ENCODE measurements at regions not wholly inside any gene's neighbourhood (a gene's known extent, or its start where the extent isn't known, plus 50 kb on each side); places are given as distances from the start of the nearest gene placed in this dataset.
"Not testable (repeated sequence)": the region's sequence is repeated elsewhere in the genome, so short reads cannot be mapped to it uniquely, and the experiment has no call there.

DNA sequence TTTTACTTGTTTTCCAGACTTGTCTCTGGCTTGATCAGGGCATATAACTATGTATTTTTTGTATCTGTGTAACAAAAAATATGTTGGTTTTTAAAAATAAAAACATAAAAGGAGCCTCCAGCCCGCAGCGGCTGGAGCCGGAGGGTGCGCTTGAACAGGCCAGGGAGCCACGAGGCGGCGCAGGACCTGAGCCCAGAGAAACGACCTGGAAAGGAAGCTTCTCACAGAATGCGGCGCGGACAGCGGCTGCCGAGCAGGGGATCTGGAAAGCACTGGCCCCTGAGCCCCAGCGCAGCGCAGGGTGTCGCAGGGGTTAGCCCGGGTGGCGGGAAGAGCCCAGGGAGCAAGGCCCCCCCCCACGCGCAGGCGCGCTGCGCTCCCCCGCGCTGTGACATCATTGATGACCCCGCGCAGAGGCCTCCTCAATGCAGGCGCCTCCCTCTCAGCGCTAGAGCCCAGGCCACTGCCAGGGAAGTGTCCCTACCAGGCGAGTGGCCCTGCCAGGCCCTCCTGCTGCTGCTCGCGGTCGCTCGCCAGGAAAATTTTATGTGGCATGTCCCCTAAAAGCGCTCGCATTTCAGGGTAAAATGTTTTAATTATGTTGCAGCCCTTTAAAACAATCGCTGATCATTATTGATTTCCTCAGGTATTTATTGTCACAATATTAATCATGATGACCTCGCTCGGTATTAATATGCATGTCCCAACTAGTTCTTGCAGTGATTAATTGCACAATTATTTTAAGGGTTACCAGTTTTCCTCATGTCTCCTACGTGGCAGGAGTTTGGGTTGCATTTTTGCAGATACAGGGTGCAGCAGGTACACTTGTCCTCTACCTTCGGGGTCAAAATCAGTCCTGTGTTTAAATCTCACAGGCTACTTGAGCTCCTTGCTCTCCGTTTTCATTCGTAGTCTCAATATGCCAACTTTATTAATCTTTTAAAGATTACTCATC is 134.2 kb downstream of the USP22 start:
- peak; percentile 95 for DNase-seq (ENCODE audit: low spot score)

DNA sequence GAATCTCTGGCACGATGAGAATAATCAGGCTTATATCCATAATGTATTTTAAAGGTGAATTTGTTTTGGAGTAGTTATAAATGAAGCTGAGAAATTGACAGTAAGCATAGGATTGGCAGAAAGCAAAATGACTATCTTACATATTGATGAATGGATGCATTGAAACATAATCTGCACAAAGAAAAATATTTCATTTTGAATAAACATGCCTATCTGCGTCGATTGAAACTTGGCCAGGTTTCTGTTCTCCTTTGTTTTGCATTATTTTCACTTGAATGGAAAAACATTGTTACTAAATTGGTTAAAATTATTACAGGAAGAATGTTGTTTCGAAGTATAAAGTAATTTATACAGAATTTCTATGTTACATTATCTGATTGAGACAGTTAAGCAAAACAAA is 128.2 kb downstream of the USP22 start:
- DNase-seq (ENCODE audit: low spot score) = no peak

DNA sequence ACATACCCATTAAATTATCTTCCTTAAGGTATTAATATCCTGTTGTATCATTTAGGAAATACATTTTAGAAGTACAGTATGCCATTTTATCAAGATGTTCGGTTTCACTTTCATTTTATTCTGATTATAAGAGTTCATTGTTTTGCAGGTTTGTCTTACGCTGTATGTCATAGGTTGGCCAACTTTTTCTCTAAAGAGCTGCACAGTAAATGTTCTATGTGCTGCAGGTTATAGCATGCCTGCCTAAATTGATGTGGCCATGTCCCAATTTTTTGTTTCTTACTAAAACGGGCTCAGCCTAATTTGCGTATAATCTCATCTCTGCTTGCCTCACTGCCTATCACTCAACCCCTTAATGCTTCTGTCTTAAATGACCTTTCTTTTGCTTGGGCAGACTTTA is 126.4 kb downstream of the USP22 start:
- no peak for DNase-seq (ENCODE audit: low spot score)

DNA sequence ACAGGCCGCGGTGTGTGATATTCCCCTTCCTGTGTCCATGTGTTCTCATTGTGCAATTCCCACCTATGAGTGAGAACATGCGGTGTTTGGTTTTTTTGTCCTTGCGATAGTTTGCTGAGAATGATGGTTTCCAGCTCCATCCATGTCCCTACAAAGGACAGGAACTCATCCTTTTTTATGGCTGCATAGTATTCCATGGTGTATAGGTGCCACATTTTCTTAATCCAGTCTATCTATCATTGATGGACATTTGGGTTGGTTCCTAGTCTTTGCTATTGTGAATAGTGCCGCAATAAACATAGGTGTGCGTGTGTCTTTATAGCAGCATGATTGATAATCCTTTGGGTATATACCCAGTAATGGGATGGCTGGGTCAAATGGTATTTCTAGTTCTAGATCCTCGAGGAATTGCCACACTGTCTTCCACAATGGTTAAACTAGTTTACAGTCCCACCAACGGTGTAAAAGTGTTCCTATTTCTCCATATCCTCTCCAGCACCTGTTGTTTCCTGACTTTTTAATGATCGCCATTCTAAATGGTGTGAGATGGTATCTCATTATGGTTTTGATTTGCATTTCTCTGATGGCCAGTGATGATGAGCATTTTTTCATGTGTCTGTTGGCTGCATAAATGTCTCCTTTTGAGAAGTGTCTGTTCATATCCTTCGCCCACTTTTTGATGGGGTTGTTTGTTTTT is 125.1 kb downstream of the USP22 start:
- DNase-seq (ENCODE audit: low spot score) = not testable (repeated sequence)

DNA sequence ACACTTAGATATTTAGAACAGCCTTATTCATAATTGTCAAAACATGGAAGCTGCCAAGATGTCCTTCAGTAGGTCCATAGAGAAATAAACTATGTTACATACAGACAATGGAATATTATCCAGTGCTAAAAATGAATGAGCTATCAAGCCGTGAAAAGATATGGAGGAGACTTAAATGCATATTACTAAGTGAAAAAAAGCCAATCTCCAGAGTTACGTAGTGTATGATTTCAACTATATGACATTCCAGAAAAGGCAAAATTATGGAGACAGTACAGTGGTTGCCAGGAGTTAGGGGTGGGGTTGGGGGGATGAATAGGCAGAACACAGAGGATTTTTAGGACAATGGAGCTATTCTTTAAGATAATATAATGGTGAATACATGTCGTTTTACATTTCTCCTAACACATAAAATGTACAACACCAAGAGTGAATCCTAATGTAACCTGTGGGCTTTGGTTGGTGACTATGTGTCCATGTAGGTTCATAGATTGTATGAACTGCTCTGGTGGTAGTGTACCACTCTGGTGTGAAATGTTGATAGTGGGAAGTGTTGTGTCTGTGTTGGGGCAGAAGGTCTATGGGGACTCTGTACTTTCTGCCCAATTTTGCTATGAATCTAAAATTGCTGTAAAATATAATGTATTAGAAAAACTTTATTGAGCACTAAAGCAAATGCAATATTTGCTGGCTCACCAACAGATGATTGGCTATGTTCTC is 122.6 kb downstream of the USP22 start:
- no peak for DNase-seq (ENCODE audit: low spot score)

DNA sequence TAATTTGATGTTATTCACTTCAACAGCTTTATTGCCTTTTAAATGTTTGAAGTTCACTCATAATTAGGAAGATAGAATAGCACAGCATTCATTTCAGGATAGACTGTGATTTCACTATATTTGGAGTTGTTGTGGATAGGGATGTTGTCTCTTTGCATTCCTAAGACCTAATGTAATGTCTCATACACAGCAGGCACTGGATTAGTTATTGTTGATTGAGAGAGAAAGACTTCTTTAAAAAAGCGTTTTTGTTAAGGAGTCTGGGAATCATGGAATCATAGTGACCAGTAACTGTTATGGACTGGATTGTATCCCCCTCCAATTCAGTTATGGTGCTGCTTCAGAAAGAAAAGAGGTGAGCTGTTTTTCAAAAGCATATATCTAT is 122.0 kb downstream of the USP22 start:
- DNase-seq (ENCODE audit: low spot score) = no peak

DNA sequence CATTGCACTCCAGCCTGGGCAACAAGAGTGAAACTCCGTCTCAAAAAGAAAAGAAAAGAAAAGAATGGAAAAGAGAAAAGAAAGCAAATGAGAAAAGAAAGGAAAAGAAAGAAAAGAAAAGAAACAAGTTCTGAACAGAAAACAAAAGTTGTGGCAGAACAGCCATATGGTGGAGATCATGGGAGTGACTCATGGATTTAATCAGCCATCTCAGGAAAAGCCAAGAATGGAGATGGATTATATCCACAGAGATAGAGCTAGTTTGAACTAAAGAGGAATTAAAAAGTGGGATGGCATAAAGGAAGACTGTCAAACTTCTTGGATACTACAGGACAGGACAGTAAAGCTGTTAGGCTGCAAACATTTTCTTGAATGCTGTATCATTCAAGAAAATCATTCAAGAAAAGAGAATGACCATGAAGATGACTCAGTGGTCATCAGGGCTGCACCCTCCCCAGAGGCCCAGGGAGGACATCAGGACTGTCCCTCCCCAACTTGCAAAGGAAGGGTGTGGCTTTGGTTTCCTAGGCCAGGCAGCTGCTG is 120.6 kb downstream of the USP22 start:
- no peak for DNase-seq (ENCODE audit: low spot score)

DNA sequence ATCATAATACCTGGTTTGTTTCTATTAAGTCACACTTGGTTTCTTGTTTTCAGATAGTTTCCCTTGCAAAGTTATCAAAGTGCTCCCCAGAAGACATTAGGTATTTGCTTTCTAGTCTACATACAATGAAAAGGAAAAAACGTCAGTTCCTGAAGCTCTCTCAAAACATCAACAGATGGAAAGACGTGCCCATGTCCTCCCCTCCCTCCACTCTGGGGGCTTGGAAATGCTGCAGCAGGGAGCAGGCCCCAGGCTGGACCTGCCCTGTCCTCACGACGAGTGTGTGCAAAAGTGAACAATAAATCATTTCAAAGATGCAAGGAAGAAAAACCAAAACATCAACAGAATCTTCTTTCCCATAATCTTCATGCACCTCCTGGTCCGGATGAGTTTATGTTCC is 118.5 kb downstream of the USP22 start:
- DNase-seq (ENCODE audit: low spot score) = no peak

DNA sequence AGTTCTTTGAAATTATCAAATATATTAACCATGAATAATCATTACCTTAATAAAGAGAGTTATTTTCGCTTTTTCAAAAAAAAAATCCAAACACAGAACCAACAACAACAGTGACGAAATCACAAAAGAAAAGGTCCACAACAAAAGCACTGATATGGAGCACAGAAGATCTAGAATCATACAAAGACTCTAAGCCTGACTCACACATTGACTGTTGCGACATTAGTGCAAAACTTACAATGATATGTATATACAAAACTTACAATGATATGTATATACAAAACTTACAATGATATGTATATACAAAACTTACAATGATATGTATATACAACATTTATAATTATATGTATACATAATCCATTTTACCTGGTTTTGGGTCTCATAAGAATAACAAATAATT is 117.7 kb downstream of the USP22 start:
- no peak for DNase-seq (ENCODE audit: low spot score)

DNA sequence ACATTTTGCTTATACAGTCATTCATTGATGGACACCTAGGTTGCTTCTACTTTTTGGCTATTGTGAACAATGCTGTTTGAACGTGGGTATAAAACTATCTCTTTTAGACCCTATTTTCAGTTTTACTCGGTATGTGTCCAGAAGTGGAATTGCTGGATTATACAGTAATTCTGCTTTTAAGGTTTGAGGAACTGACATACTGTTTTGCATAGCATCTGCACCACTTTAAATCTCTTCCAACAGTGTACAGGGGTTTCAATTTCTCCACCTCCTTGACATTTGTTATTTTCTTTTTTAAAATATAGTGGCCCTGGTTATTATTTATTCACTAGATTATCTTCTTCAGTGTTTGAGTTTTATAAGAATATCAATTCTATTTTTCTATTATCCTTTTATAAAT is 116.9 kb downstream of the USP22 start:
- no peak for DNase-seq (ENCODE audit: low spot score)

DNA sequence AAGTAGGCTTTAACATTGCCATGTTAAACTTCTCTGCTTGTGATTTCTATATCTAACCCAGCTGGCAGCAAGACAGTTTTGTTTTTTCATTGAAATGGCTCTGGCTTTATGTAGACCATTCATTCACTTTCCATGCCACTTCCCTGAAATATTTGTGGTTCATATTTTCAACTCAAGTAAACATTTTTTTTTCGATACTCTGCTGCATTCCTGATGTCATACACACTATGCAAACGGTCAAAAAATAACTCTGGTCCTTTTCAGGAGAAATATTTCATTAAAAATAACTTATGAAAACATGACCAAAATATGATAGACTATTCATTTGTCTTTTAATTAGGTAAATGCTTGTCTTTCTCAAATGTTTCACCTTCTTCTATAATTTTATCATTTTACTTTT is 116.3 kb downstream of the USP22 start:
- DNase-seq (ENCODE audit: low spot score) = no peak

DNA sequence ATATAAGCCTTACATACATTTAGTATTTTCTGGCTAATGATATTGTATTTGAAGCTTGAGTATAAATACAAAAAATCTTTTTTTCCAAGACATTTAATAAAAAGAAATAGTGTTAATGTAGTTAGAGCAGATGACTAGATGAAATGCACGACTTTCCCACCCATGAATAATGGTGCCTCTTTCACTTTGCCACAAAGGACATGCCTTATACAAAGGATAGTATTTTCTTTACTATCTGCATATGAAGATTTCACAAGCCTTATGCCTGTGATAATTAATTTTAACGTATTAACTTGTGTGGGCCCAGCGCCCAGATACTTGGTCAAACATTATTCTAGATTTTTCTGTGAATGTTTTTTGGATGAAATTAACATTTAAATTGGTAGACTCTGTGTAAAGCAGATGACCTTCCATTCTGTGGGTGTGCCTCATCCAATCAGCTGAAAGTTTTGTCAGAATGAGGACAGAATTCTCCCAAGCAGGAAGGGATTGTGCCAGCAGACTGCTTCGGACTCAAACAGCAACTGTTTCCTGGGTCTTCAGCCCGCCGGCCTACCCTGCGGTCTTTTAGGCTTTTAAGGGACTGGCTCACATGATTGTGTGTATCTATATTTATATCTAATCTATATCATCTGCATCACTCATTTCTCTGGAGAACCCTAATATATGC is 115.4 kb downstream of the USP22 start:
- DNase-seq (ENCODE audit: low spot score) = no peak

DNA sequence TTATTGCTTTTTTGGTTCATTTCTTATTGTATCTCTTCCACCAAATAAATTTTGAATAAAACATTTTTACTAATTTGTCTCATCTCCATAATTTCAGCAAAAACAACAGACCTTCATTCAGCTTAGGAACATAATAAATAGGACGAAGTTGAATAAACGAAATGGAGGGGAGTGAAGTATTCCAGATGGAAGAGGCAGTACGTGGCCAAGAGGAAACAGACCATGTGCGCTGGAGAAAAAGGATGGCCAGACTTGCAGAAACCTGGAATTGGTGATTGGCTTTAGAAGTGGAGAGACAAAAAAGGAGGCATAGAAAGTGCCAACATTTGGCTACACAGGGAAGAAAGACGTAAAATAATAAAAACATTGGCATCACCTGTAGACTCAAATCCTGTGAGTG is 113.5 kb downstream of the USP22 start:
- no peak for DNase-seq (ENCODE audit: low spot score)

DNA sequence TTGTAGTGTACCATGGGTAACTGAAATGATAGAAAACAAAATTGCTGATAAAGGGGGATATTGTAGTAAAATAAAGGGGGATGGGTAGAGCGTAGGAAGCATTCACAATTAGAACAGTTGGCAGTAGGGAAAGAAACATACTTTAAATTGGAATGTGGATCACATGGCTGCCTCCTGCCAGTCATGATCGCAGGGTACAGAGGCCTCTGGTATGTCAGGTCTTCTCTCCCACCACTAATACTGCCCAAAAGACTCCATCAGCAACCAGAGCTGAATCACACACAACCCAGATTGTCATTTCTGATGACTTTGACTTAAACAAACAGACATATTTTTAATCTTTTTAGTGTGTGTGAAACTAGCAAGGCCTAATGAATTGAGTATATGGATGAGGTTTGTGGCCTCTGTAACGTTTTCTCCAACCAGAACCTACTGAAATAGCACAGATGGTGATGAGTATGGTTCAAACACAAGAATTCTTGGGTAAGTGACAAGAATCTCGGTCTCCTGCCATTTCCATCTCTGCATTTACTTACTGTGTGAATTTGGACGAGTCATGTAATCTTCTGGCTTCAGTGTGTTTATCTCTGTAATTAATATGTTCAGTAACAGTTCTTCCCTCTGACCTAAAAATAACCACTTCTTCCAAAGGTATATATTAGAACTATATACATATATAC is 112.6 kb downstream of the USP22 start:
- DNase-seq (ENCODE audit: low spot score) = no peak

DNA sequence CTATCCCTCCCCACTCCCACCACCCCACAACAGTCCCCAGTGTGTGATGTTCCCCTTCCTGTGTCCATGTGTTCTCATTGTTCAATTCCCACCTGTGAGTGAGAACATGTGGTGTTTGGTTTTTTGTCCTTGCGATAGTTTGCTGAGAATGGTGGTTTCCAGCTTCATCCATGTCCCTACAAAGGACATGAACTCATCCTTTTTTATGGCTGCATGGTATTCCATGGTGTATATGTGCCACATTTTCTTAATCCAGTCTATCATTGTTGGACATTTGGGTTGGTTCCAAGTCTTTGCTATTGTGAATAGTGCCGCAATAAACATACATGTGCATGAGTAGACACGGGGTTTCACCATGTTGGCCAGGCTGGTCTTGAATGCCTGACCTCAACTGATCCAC is 109.8 kb downstream of the USP22 start:
- DNase-seq (ENCODE audit: low spot score) = not testable (repeated sequence)

DNA sequence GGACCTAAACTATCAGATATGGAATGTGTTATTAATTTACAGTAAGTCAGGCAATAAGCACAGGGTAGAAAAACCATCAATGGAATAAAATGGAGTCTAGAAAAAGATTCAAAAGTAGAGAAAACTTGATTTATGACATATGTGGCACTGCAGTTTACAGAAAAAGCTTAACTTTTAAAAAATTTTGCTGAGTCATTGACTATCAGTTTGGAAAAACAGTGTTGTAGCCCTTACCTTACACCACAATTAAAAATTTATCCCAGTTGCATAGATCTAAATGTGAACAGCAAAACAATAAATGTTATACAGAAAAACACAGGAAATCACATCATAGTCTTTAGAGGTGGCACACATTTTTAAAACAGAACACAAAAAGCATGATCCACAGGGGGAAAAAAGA is 108.5 kb downstream of the USP22 start:
- no peak for DNase-seq (ENCODE audit: low spot score)

DNA sequence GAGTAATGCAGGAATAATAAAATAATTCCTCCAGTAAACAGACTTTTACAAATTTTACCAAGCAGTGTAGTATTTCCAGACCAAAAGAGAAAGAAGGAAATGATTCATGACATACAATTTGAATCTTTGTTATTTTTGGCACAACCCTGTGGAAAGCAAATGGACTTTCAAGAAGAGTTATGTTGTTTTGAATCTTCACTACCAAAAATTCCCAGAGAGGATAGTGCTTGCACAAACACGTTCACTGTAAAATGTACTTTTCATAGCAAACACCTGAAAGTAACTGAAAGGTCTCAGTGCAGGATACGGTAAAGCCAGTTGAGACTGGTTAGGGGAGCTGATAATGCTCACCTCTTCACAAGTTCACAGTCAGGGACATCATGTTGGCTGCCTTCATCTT is 107.1 kb downstream of the USP22 start:
- DNase-seq (ENCODE audit: low spot score) = no peak

DNA sequence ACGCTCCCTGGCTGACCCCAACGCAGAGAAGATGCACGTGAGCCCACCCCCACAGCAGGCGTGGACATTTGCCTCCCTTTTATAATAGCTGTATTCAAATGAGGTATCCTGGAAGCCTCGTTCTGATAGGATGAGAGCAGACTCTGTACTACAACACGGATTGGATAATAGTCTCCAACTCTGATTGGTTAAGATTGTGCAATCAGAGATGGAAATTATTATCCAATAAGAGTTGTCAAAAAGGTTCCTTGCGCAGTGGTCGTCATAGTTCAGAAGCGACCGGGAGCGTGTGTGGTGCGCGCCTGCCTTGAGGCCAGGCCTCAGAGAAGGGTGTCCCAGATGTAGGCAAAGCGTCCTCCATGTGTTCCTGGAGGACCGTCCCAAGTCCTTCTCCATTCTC is 104.6 kb downstream of the USP22 start:
- no peak for DNase-seq (ENCODE audit: low spot score)

DNA sequence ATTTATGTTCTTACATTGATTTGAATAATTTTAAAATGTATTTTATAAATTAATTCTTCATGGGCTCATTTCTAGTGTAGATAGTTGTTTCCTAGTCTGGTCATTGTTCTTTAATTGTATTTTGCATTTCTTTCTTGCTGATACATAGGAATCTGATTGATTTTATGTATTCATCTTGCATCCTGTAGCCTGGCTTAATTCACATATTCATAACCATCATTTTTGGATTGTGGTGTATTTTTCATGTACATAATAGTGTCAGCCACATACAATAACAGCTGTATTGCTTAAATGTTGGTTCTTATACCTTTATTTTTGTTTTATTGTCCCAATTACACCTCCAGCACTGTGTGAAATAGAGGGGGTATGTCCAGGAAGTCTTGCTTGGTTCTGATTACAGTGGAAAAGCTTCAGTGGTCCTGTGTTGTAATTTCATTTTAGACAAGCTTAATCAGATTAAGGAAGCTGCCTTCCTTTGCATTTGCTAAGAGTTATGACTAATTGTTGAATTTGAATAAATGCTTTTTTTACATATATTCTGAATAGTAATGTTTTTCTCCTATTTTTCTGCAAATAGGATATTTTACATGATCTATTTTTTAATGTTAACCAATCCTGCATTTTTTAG is 103.7 kb downstream of the USP22 start:
- DNase-seq (ENCODE audit: low spot score) = no peak

DNA sequence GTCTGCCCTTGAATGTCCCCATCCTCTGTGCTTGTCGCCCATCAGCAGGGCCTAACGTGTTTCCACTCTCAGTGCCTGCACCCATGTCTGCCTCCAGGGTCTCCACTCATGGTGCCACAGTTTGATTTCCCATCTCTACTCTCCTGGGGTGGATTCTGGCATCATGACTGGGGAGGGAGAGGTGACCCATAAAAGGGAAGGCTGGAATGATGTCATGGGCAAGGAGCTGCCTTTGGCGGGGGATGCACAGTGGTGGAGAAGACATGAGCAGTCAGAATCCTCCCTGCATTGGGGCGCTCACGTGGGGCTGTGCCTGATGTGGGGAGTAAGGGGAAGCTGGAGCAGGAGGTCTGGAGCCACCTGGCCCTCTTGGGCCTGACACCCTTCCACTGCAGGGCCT is 100.9 kb downstream of the USP22 start:
- DNase-seq (ENCODE audit: low spot score) = no peak
